ENCODE measurements at regions not wholly inside any gene's neighbourhood (a gene's known extent, or its start where the extent isn't known, plus 50 kb on each side); places are given as distances from the start of the nearest gene placed in this dataset.
"Not testable (repeated sequence)": the region's sequence is repeated elsewhere in the genome, so short reads cannot be mapped to it uniquely, and the experiment has no call there.

DNA sequence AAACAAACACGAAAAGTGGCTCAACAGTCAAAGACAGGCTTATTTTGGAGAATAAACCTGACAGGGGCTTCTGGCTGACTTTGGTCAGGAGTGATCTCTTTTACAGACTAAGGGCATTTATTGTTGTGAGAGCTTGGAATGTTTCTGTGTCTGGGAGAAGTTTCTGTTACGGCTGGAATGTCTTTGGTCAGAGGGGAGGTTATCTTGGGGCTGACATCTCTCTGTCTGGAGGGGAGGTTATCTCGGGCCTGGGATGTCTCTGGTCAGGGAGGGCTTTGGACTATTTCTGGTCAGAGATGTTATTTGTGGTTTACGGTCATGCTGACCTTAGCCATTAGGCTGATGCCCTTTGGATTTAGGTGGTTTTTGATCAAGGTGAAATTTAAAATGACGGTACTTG lies 345.5 kb upstream of the FSIP2 start:
- no peak for DNase-seq

- no peak for DNase-seq
Observed at GRCh38 chr2:185402474-185402873, 336.1 kb upstream of the FSIP2 start.

GRCh38 chr2:185404578-185404977 lies 334.0 kb upstream of the FSIP2 start:
- no peak for DNase-seq

- DNase-seq: no peak
Observed at GRCh38 chr2:185417111-185417510, 321.5 kb upstream of the FSIP2 start.

DNA sequence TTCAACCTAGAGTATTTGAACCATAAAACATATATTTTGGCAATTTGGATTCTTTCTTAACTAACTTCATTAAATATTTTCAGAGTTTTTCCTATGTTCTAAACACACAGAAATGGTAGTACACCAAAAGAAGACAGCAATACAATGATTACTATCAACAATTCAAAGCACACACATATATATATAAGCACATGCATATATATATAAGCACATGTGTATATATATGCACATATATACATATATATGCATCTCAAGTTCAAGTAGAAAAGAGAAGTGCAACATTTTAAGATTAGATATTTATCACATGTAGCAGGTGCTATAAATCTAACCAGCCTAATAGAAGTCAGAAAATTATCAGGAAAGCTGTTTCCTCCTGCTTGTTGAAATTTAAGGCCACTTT lies 320.9 kb upstream of the FSIP2 start:
- DNase-seq: no peak

DNA sequence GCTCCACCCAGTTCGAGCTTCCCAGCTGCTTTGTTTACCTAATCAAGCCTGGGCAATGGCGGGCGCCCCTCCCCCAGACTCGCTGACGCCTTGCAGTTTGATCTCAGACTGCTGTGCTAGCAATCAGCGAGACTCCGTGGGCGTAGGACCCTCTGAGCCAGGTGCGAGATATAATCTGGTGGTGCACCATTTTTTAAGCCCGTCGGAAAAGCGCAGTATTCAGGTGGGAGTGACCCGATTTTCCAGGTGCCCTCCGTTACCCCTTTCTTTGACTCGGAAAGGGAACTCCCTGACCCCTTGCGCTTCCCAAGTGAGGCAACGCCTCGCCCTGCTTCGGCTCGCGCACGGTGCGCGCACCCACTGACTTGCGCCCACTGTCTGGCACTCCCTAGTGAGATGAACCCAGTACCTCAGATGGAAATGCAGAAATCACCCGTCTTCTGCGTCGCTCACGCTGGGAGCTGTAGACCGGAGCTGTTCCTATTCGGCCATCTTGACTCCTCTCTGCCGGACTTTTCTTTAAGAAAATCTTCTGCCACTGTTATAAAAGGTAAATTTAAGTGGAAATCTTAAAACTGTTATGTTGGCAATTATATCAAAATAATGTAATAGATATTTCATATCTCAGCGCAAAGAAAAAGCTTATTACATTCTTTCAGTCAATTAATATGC lies 313.5 kb upstream of the FSIP2 start:
- DNase-seq: not testable (repeated sequence)

DNA sequence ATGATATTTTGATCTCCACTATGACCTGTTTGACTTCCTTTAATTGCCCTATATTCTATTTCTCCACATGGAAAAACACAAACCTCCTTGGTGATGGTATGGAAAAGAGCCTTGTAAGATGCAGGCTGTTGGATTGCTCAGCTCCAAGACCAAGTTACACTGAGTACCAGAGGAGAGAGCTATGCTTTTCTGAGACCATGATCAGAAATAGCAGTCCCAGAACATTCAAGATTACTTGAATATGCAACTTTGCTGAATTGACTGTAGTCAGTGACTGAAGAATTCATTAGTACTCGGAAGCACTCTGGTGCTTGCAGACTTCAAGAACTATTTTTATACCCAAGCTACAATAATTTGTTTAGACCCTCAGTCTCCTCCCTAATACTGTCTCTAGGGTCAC lies 310.6 kb upstream of the FSIP2 start:
- DNase-seq: no peak

- no peak for DNase-seq
Observed at GRCh38 chr2:185433824-185434223, 304.8 kb upstream of the FSIP2 start.

GRCh38 chr2:185436787-185437372 lies 301.7 kb upstream of the FSIP2 start:
- no peak for DNase-seq

GRCh38 chr2:185441486-185442005 lies 297.1 kb upstream of the FSIP2 start:
- no peak for DNase-seq

- DNase-seq: no peak
Observed at GRCh38 chr2:185456517-185456916, 282.1 kb upstream of the FSIP2 start.

GRCh38 chr2:185463481-185463880 lies 275.1 kb upstream of the FSIP2 start:
- DNase-seq: no peak

- DNase-seq: no peak
Observed at GRCh38 chr2:185466915-185467314, 271.7 kb upstream of the FSIP2 start.

DNA sequence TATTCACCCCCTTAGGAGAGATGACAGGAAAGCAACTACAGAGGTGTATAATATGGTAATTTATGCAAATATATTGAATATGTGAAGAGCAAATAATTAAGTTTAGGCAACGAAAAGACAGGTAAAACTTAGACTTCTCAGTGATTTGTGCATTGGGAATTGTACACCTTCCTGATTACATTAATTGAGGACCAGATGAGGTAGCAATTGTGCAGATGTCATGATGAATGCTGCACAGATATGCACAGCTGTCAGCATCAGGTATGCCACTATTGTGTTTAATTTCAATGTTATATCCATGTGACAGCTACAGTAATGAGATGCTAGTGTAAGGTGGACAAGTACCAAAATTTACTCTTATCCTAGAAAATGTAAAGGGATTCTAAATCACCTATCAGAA lies 267.2 kb upstream of the FSIP2 start:
- DNase-seq: no peak

GRCh38 chr2:185472574-185472973 lies 266.0 kb upstream of the FSIP2 start:
- no peak for DNase-seq

DNA sequence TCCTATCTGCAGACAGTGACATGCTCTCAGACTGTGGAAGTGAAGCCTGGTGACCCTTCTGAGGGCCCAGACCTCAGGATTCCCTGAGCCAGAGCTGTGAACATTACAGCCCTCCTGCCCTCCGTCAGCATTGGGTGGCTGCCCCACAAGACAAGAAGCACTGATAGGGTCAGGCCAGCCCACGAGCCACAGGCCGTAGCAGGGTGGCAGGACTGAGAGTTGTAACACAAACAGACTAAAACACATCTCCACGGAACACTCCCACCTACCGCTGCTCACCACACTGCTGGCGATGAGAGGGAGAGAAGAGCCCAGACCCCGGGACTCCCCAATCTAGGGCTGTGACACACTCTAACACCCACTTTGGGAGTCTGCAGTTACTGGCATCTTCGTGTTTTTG lies 264.8 kb upstream of the FSIP2 start:
- no peak for DNase-seq

- no peak for DNase-seq
Observed at GRCh38 chr2:185475914-185476313, 262.7 kb upstream of the FSIP2 start.

- no peak for DNase-seq
Observed at GRCh38 chr2:185477452-185477851, 261.2 kb upstream of the FSIP2 start.

DNA sequence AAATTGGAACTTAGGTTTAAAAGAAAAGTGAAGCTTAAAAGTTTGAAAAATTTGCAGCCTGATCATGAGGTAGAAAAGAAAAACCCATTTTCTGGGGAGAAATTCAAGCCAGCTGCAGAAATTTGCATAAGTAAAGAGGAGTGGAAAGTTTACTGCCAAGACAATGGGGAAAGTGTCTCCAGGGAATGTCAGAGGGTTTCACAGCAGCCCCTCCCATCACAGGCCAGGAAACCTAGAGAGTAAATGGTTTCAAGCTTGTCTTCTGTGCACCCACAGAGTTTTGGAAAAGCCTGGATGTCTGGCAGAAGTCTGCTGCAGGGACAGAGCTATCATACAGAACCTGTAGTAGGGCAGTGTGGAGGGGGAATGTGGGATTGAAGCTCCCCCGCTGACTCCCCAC lies 254.0 kb upstream of the FSIP2 start:
- DNase-seq: no peak

- DNase-seq: no peak
Observed at GRCh38 chr2:185502351-185502750, 236.3 kb upstream of the FSIP2 start.

GRCh38 chr2:185507719-185508118 lies 230.9 kb upstream of the FSIP2 start:
- no peak for DNase-seq

DNA sequence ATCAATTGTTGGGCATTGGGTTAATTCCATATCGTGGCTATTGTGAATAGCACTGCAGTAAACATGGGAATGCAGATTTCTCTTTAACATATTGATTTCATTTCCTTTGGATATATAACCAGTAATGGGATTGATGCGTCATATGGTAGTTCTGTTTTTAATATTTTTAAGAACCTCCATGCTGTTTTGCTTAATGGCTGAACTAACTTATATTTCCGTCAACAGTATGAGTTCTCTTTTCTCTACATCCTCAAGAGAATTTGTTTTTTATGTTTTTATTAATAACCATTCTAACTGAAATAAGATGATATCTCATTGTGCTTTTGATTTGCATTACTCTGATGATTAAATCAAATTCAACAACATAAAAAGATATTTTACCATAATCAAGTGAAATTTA lies 228.5 kb upstream of the FSIP2 start:
- DNase-seq: no peak

GRCh38 chr2:185511925-185512324 lies 226.7 kb upstream of the FSIP2 start:
- DNase-seq: no peak

GRCh38 chr2:185522472-185522871 lies 216.1 kb upstream of the FSIP2 start:
- DNase-seq: no peak

DNA sequence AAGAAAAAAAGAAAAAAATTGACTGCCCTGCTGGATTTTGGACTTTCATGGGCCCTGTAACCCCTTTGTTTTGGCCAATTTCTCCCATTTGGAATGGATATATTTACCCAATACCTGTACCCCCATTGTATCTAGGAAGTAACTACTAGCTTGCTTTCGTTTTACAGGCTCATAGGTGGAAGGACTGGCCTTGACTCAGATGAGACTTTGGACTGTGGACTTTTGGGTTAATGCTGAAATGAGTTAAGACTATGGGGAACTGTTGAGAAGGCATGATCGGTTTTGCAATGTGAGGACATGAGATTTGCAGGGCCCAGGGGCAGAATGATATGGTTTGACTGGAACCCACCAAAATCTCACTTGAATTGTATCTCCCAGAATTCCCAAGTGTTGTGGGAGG lies 214.4 kb upstream of the FSIP2 start:
- not testable (repeated sequence) for DNase-seq
